ENCODE measurements at regions not wholly inside any gene's neighbourhood (a gene's known extent, or its start where the extent isn't known, plus 50 kb on each side); places are given as distances from the start of the nearest gene placed in this dataset.

- TF ChIP-seq HOXA7 (CRISPR knock-in tag; IDR thresholded peaks at IDR 0.05) (no peak), EP300 (IDR thresholded peaks at IDR 0.05) (no peak), SREBF2 (IDR thresholded peaks at IDR 0.05) (no peak), ESRRA (IDR thresholded peaks at IDR 0.05; ENCODE audit: borderline replicate concordance, low read length) (no peak), FOSL2 (IDR thresholded peaks at IDR 0.05) (no peak), FOSL2 (CRISPR knock-in tag; IDR thresholded peaks at IDR 0.05) (no peak), RAD21 (conservative IDR thresholded peaks at IDR 0.05 in 1 of 2, IDR thresholded peaks at IDR 0.05 in 1 of 2) (no peak), BHLHE40 (IDR thresholded peaks at IDR 0.05; ENCODE audit: low read depth, low read length) (no peak), POLR2A (IDR thresholded peaks at IDR 0.05; ENCODE audit: low read length) (no peak), REST (IDR thresholded peaks at IDR 0.05) (no peak), CHD2 (IDR thresholded peaks at IDR 0.05; ENCODE audit: low read length, partially characterized antibody) (no peak)
- TF ChIP-seq, protein P1, sequence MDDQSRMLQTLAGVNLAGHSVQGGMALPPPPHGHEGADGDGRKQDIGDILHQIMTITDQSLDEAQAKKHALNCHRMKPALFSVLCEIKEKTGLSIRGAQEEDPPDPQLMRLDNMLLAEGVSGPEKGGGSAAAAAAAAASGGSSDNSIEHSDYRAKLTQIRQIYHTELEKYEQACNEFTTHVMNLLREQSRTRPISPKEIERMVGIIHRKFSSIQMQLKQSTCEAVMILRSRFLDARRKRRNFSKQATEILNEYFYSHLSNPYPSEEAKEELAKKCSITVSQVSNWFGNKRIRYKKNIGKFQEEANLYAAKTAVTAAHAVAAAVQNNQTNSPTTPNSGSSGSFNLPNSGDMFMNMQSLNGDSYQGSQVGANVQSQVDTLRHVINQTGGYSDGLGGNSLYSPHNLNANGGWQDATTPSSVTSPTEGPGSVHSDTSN (IDR thresholded peaks at IDR 0.05), result no peak
- TF ChIP-seq, protein P2, sequence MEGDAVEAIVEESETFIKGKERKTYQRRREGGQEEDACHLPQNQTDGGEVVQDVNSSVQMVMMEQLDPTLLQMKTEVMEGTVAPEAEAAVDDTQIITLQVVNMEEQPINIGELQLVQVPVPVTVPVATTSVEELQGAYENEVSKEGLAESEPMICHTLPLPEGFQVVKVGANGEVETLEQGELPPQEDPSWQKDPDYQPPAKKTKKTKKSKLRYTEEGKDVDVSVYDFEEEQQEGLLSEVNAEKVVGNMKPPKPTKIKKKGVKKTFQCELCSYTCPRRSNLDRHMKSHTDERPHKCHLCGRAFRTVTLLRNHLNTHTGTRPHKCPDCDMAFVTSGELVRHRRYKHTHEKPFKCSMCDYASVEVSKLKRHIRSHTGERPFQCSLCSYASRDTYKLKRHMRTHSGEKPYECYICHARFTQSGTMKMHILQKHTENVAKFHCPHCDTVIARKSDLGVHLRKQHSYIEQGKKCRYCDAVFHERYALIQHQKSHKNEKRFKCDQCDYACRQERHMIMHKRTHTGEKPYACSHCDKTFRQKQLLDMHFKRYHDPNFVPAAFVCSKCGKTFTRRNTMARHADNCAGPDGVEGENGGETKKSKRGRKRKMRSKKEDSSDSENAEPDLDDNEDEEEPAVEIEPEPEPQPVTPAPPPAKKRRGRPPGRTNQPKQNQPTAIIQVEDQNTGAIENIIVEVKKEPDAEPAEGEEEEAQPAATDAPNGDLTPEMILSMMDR (IDR thresholded peaks at IDR 0.05), result no peak
- TF ChIP-seq, protein P3, sequence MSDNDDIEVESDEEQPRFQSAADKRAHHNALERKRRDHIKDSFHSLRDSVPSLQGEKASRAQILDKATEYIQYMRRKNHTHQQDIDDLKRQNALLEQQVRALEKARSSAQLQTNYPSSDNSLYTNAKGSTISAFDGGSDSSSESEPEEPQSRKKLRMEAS (IDR thresholded peaks at IDR 0.05), result no peak
These were observed 475.0 kb downstream of the MATN1 start for GRCh38 chr1:30248373-30248772.
